Frontal cortex (tissue), 3 donors: ENCODE measurements at regions not wholly inside any gene's neighbourhood (a gene's known extent, or its start where the extent isn't known, plus 50 kb on each side); places are given as distances from the start of the nearest gene placed in this dataset.
"Not testable (repeated sequence)": the region's sequence is repeated elsewhere in the genome, so short reads cannot be mapped to it uniquely, and the experiment has no call there.

Source experiments
- DNase-seq, 2 donors: peaks; one replicate each; pipeline ENCODE4 v3.0.0; 2012; ENCODE audit warnings: low spot score in 2 of 2
- FAIRE-seq: peaks from 2 replicates; lab custom pipeline; 2012; peaks lifted over from hg19 to GRCh38; lab: Jason Lieb, UNC
- donor health status: control.
- donor health status: control.
- donor health status: control.

- DNase-seq (no peak), FAIRE-seq (no peak)
Observed at GRCh38 chr2:116117845-116118244, 1675.4 kb downstream of the DPP10 start.

- FAIRE-seq = no peak
- no peak for DNase-seq
Observed at GRCh38 chr2:116132833-116133232, 1681.7 kb upstream of the DDX18 start.

GRCh38 chr2:116133381-116133942 lies 1681.0 kb upstream of the DDX18 start:
- FAIRE-seq (no peak), DNase-seq (peak in 1 of 2 donors; percentile 4)

GRCh38 chr2:116141891-116142474 lies 1672.5 kb upstream of the DDX18 start:
- DNase-seq = no peak
- FAIRE-seq = no peak

GRCh38 chr2:116142644-116143227 lies 1671.8 kb upstream of the DDX18 start:
- DNase-seq (no peak), FAIRE-seq (no peak)

GRCh38 chr2:116145031-116145430 lies 1669.5 kb upstream of the DDX18 start:
- no peak for FAIRE-seq

GRCh38 chr2:116148361-116148760 lies 1666.1 kb upstream of the DDX18 start:
- no peak for FAIRE-seq
- DNase-seq = no peak

More at GRCh38 chr2:116145031-116145430, 1669.5 kb upstream of the DDX18 start:
- no peak for DNase-seq

GRCh38 chr2:116153729-116154128 lies 1660.8 kb upstream of the DDX18 start:
- FAIRE-seq (no peak), DNase-seq (no peak)

- no peak for DNase-seq
- no peak for FAIRE-seq
Observed at GRCh38 chr2:116160657-116161056, 1653.8 kb upstream of the DDX18 start.

- FAIRE-seq (no peak), DNase-seq (no peak)
Observed at GRCh38 chr2:116162395-116162794, 1652.1 kb upstream of the DDX18 start.

GRCh38 chr2:116167107-116167506 lies 1647.4 kb upstream of the DDX18 start:
- DNase-seq (no peak), FAIRE-seq (no peak)

- FAIRE-seq (no peak), DNase-seq (no peak)
Observed at GRCh38 chr2:116180072-116180471, 1634.4 kb upstream of the DDX18 start.

GRCh38 chr2:116190684-116191083 lies 1623.8 kb upstream of the DDX18 start:
- DNase-seq, FAIRE-seq: not testable (repeated sequence)

- DNase-seq (no peak), FAIRE-seq (no peak)
Observed at GRCh38 chr2:116200086-116200485, 1614.4 kb upstream of the DDX18 start.

GRCh38 chr2:116211719-116212118 lies 1602.8 kb upstream of the DDX18 start:
- FAIRE-seq (no peak), DNase-seq (no peak)

- DNase-seq (no peak), FAIRE-seq (no peak)
Observed at GRCh38 chr2:116222793-116223192, 1591.7 kb upstream of the DDX18 start.

- no peak for DNase-seq
- no peak for FAIRE-seq
Observed at GRCh38 chr2:116223912-116224311, 1590.6 kb upstream of the DDX18 start.

- FAIRE-seq (no peak), DNase-seq (no peak)
Observed at GRCh38 chr2:116224610-116225009, 1589.9 kb upstream of the DDX18 start.

- FAIRE-seq = no peak
- DNase-seq = no peak
Observed at GRCh38 chr2:116238511-116238910, 1576.0 kb upstream of the DDX18 start.

- no peak for DNase-seq
- no peak for FAIRE-seq
Observed at GRCh38 chr2:116250376-116250775, 1564.1 kb upstream of the DDX18 start.

- FAIRE-seq = no peak
- no peak for DNase-seq
Observed at GRCh38 chr2:116264872-116265271, 1549.6 kb upstream of the DDX18 start.

- FAIRE-seq (no peak), DNase-seq (no peak)
Observed at GRCh38 chr2:116269040-116269439, 1545.5 kb upstream of the DDX18 start.
